ENCODE measurements at regions not wholly inside any gene's neighbourhood (a gene's known extent, or its start where the extent isn't known, plus 50 kb on each side); places are given as distances from the start of the nearest gene placed in this dataset.

GRCh38 chr22:49271369-49271727 is 556.3 kb downstream of the BRD1 start:
- no peaks in the 10 kb centered on the region for H3K36me3 ChIP-seq (ENCODE audit: control insufficient read depth, insufficient read depth, low read length)
- no peak for DNase-seq (ENCODE audit: low read depth)
- H3K27me3 ChIP-seq (ENCODE audit: control insufficient read depth, insufficient read depth, low read length), result no peaks in the 10 kb centered on the region
- CTCF ChIA-PET, result no interaction called here
- TF ChIP-seq, protein P1, sequence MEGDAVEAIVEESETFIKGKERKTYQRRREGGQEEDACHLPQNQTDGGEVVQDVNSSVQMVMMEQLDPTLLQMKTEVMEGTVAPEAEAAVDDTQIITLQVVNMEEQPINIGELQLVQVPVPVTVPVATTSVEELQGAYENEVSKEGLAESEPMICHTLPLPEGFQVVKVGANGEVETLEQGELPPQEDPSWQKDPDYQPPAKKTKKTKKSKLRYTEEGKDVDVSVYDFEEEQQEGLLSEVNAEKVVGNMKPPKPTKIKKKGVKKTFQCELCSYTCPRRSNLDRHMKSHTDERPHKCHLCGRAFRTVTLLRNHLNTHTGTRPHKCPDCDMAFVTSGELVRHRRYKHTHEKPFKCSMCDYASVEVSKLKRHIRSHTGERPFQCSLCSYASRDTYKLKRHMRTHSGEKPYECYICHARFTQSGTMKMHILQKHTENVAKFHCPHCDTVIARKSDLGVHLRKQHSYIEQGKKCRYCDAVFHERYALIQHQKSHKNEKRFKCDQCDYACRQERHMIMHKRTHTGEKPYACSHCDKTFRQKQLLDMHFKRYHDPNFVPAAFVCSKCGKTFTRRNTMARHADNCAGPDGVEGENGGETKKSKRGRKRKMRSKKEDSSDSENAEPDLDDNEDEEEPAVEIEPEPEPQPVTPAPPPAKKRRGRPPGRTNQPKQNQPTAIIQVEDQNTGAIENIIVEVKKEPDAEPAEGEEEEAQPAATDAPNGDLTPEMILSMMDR (IDR thresholded peaks at IDR 0.05; ENCODE audit: insufficient read depth, low read depth, low read length), result no peak
- no peak overlapping the region for H3K4me3 ChIP-seq (ENCODE audit: low read depth, low read length)
- POLR2A ChIA-PET, result no interaction called here

GRCh38 chr22:49270595-49271368 is 556.9 kb downstream of the BRD1 start:
- no peak for DNase-seq (ENCODE audit: low read depth)
- TF ChIP-seq, protein P1 (IDR thresholded peaks at IDR 0.05; ENCODE audit: insufficient read depth, low read depth, low read length), result no peak
- POLR2A ChIA-PET, result no interaction called here
- Histone ChIP-seq H3K27me3 (ENCODE audit: control insufficient read depth, insufficient read depth, low read length) (no peaks in the 10 kb centered on the region), H3K4me3 (ENCODE audit: low read depth, low read length) (no peak overlapping the region), H3K36me3 (ENCODE audit: control insufficient read depth, insufficient read depth, low read length) (no peaks in the 10 kb centered on the region)
- CTCF ChIA-PET, result no interaction called here

- DNase-seq (ENCODE audit: low read depth), result no peak
- Histone ChIP-seq H3K27me3 (ENCODE audit: control insufficient read depth, insufficient read depth, low read length) (no peaks in the 10 kb centered on the region), H3K36me3 (ENCODE audit: control insufficient read depth, insufficient read depth, low read length) (no peaks in the 10 kb centered on the region), H3K4me3 (ENCODE audit: low read depth, low read length) (no peak overlapping the region)
- CTCF ChIA-PET, result no interaction called here
- TF ChIP-seq, protein P1 (IDR thresholded peaks at IDR 0.05; ENCODE audit: insufficient read depth, low read depth, low read length), result no peak
- POLR2A ChIA-PET, result no interaction called here
These were observed 557.7 kb downstream of the BRD1 start for GRCh38 chr22:49269928-49270327.

DNA sequence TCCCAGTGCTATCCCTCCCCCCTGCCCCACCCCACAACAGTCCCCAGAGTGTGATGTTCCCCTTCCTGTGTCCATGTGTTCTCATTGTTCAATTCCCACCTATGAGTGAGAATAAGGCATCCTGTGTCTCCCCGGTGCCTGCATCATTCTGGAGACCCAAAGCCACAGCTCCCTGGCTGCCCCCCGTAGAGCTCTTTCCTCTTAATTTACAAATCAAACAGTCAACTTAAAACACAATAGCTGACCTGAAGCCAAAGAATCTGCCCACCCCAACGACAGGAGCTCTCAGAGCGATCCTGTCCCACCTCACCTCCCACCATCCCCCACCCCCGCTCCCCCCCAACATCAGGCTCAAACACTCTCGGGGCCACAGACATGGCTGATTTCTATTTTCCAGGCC is 558.3 kb downstream of the BRD1 start:
- Histone ChIP-seq H3K27me3 (ENCODE audit: control insufficient read depth, insufficient read depth, low read length) (no peaks in the 10 kb centered on the region), H3K36me3 (ENCODE audit: control insufficient read depth, insufficient read depth, low read length) (no peaks in the 10 kb centered on the region), H3K4me3 (ENCODE audit: low read depth, low read length) (no peak overlapping the region)
- DNase-seq (ENCODE audit: low read depth), result no peak
- CTCF ChIA-PET, result no interaction called here
- TF ChIP-seq, protein P1 (IDR thresholded peaks at IDR 0.05; ENCODE audit: insufficient read depth, low read depth, low read length), result no peak
- POLR2A ChIA-PET, result no interaction called here

GRCh38 chr22:49268924-49269323 is 558.7 kb downstream of the BRD1 start:
- no peaks in the 10 kb centered on the region for H3K27me3 ChIP-seq (ENCODE audit: control insufficient read depth, insufficient read depth, low read length)
- H3K4me3 ChIP-seq (ENCODE audit: low read depth, low read length), result no peak overlapping the region
- ChIA-PET POLR2A (no interaction called here), CTCF (no interaction called here)
- TF ChIP-seq, protein P1 (IDR thresholded peaks at IDR 0.05; ENCODE audit: insufficient read depth, low read depth, low read length), result no peak
- no peak for DNase-seq (ENCODE audit: low read depth)
- no peaks in the 10 kb centered on the region for H3K36me3 ChIP-seq (ENCODE audit: control insufficient read depth, insufficient read depth, low read length)

Data from BJ (cell line).